HG03442 (cell line): ENCODE measurements at regions not wholly inside any gene's neighbourhood (a gene's known extent, or its start where the extent isn't known, plus 50 kb on each side); places are given as distances from the start of the nearest gene placed in this dataset.

ENCODE experiments used
- ATAC-seq: cut with Tn5 transposase; IDR thresholded peaks from one replicate; pipeline ENCODE4 v1.9.1; 2021; ENCODE audit warnings: mild to moderate bottlenecking, moderate library complexity; ENCODE audit not compliant: unreplicated experiment

- no peak for ATAC-seq
Observed at GRCh38 chr6:159483259-159483658, 209.8 kb downstream of the SOD2 start.

- no peak for ATAC-seq
Observed at GRCh38 chr6:159481897-159482296, 211.1 kb downstream of the SOD2 start.

- ATAC-seq, result no peak
Observed at GRCh38 chr6:159480471-159480870, 212.6 kb downstream of the SOD2 start.

GRCh38 chr6:159479146-159479545, 213.9 kb downstream of the SOD2 start:
- no peak for ATAC-seq

GRCh38 chr6:159473475-159474263, 219.4 kb downstream of the SOD2 start:
- ATAC-seq, result no peak

- no peak for ATAC-seq
Observed at GRCh38 chr6:159470397-159470796, 222.6 kb downstream of the SOD2 start.

- ATAC-seq, result no peak
Observed at GRCh38 chr6:159469443-159469842, 223.6 kb downstream of the SOD2 start.

GRCh38 chr6:159468994-159469393, 224.0 kb downstream of the SOD2 start:
- no peak for ATAC-seq

- peak; percentile 81 for ATAC-seq
Observed at GRCh38 chr6:159467473-159468041, 225.5 kb downstream of the SOD2 start.

- no peak for ATAC-seq
Observed at GRCh38 chr6:159466926-159467325, 226.1 kb downstream of the SOD2 start.

- no peak for ATAC-seq
Observed at GRCh38 chr6:159464816-159465215, 228.2 kb downstream of the SOD2 start.

GRCh38 chr6:159463119-159463829, 229.8 kb downstream of the SOD2 start:
- ATAC-seq, result no peak

GRCh38 chr6:159462431-159462830, 230.6 kb downstream of the SOD2 start:
- no peak for ATAC-seq

- ATAC-seq, result peak; percentile 88
Observed at GRCh38 chr6:159461998-159462397, 231.0 kb downstream of the SOD2 start.

GRCh38 chr6:159461266-159461665, 231.8 kb downstream of the SOD2 start:
- no peak for ATAC-seq

- no peak for ATAC-seq
Observed at GRCh38 chr6:159460476-159460875, 232.6 kb downstream of the SOD2 start.

GRCh38 chr6:159456349-159456748, 236.7 kb downstream of the SOD2 start:
- no peak for ATAC-seq

- ATAC-seq, result no peak
Observed at GRCh38 chr6:159455700-159456274, 237.3 kb downstream of the SOD2 start.

- no peak for ATAC-seq
Observed at GRCh38 chr6:159450815-159451465, 242.1 kb downstream of the SOD2 start.

- ATAC-seq, result no peak
Observed at GRCh38 chr6:159446340-159446739, 246.7 kb downstream of the SOD2 start.

- no peak for ATAC-seq
Observed at GRCh38 chr6:159445351-159445750, 247.7 kb downstream of the SOD2 start.
